BE2C (cell line): ENCODE measurements at regions not wholly inside any gene's neighbourhood (a gene's known extent, or its start where the extent isn't known, plus 50 kb on each side); places are given as distances from the start of the nearest gene placed in this dataset.

Experiments
- DNase-seq: peaks from one replicate; pipeline ENCODE4 v3.0.0-alpha.2; 2020
- H3K27me3 ChIP-seq: fragments of 250-450 bp; sonication (Bioruptor Pico); 2 replicates; pipeline ENCODE4 v1.5.1; 2020; ENCODE audit warnings: mild to moderate bottlenecking
- H3K36me3 ChIP-seq: fragments of 250-450 bp; sonication (Bioruptor Pico); 2 replicates; pipeline ENCODE4 v1.5.1; 2020; ENCODE audit warnings: mild to moderate bottlenecking
- H3K4me1 ChIP-seq: fragments of 250-450 bp; sonication (Bioruptor Pico); 2 replicates; pipeline ENCODE4 v1.5.1; 2020
- H3K4me3 ChIP-seq: 2 replicates; pipeline ENCODE4 v1.5.1; 2011; ENCODE audit warnings: low read depth, low read length
- H3K9me3 ChIP-seq: fragments of 250-450 bp; sonication (Bioruptor Pico); 2 replicates; pipeline ENCODE4 v1.5.1; 2020
- CTCF ChIP-seq: IDR thresholded peaks from 2 replicates; pipeline ENCODE4 v1.5.1; 2012; ENCODE audit warnings: mild to moderate bottlenecking, low read depth, low read length

GRCh38 chr4:57496697-57497471, 386.7 kb upstream of the IGFBP7 start:
- Histone ChIP-seq H3K4me3 (no peak overlapping the region), H3K4me1 (no peaks in the 10 kb centered on the region), H3K9me3 (no peaks in the 10 kb centered on the region), H3K36me3 (no peaks in the 10 kb centered on the region), H3K27me3 (no peaks in the 10 kb centered on the region)
- no peak for DNase-seq
- no peak for TF ChIP-seq CTCF

GRCh38 chr4:57494821-57495220, 384.6 kb upstream of the IGFBP7 start:
- Histone ChIP-seq H3K9me3 (no peaks in the 10 kb centered on the region), H3K4me3 (no peak overlapping the region), H3K36me3 (no peaks in the 10 kb centered on the region), H3K27me3 (no peaks in the 10 kb centered on the region), H3K4me1 (no peaks in the 10 kb centered on the region)
- DNase-seq = no peak
- TF ChIP-seq CTCF = no peak

- H3K27me3 ChIP-seq = no peaks in the 10 kb centered on the region
- H3K4me1 ChIP-seq = no peaks in the 10 kb centered on the region
- no peak for TF ChIP-seq CTCF
- no peak overlapping the region for H3K4me3 ChIP-seq
- DNase-seq = no peak
- no peaks in the 10 kb centered on the region for H3K9me3 ChIP-seq
- H3K36me3 ChIP-seq = no peaks in the 10 kb centered on the region
Observed at GRCh38 chr4:57492251-57492878, 382.2 kb upstream of the IGFBP7 start.

GRCh38 chr4:57491388-57491787, 381.2 kb upstream of the IGFBP7 start:
- TF ChIP-seq CTCF = no peak
- Histone ChIP-seq H3K4me3 (no peak overlapping the region), H3K27me3 (no peaks in the 10 kb centered on the region), H3K9me3 (no peaks in the 10 kb centered on the region), H3K36me3 (no peaks in the 10 kb centered on the region), H3K4me1 (no peaks in the 10 kb centered on the region)
- DNase-seq = no peak

GRCh38 chr4:57490520-57491255, 380.5 kb upstream of the IGFBP7 start:
- no peaks in the 10 kb centered on the region for H3K27me3 ChIP-seq
- H3K36me3 ChIP-seq = no peaks in the 10 kb centered on the region
- DNase-seq = no peak
- no peak for TF ChIP-seq CTCF
- no peaks in the 10 kb centered on the region for H3K4me1 ChIP-seq
- no peak overlapping the region for H3K4me3 ChIP-seq
- H3K9me3 ChIP-seq = no peaks in the 10 kb centered on the region
